Gastrocnemius medialis (tissue), 4 donors: ENCODE measurements at regions not wholly inside any gene's neighbourhood (a gene's known extent, or its start where the extent isn't known, plus 50 kb on each side); places are given as distances from the start of the nearest gene placed in this dataset.

ENCODE experiments used
- ATAC-seq, 2 donors: fragments of 150-250 bp; one replicate each; pipeline ENCODE4 v1.9.1; 2016
- DNase-seq, 2 donors: peaks; one replicate each; pipeline ENCODE4 v3.0.0-alpha.2; 2019
- H3K27ac ChIP-seq, 4 donors: fragments of 200-600 bp; sonication (generic); 1 replicate in 1 of 4; 2 replicates in 3 of 4; pipeline ENCODE4 v1.5.1; 2016 to 2018; ENCODE audit warnings: mild to moderate bottlenecking in 2 of 4, moderate library complexity in 1 of 4
- H3K27me3 ChIP-seq, 3 donors: fragments of 200-600 bp; sonication (generic) in 2 of 3; 1 replicate in 1 of 3; 2 replicates in 2 of 3; pipeline versions ENCODE4 v1.5.1 to v1.6.0; 2016 to 2019; ENCODE audit warnings: mild to moderate bottlenecking in 1 of 3, moderate library complexity in 1 of 3
- H3K36me3 ChIP-seq, 2 donors: fragments of 200-600 bp; sonication (generic) in 1 of 2; one replicate each; pipeline ENCODE4 v1.5.1; 2017 to 2018
- H3K4me1 ChIP-seq, 2 donors: fragments of 200-600 bp; sonication (generic) in 1 of 2; one replicate each; pipeline ENCODE4 v1.5.1; 2016 to 2017; ENCODE audit warnings: mild to moderate bottlenecking in 2 of 2
- H3K4me3 ChIP-seq, 4 donors: fragments of 200-600 bp; sonication (generic) in 3 of 4; 1 replicate in 1 of 4; 2 replicates in 3 of 4; pipeline ENCODE4 v1.5.1; 2016 to 2019; ENCODE audit warnings: mild to moderate bottlenecking in 2 of 4
- H3K9me3 ChIP-seq, 3 donors: fragments of 200-600 bp; sonication (generic) in 2 of 3; 1 replicate in 1 of 3; 2 replicates in 2 of 3; pipeline ENCODE4 v1.5.1; 2016 to 2019
- CTCF ChIP-seq, 5 experiments: fragments of 450-650 bp in 3 of 5; fragments of 200-600 bp in 2 of 5; sonication (generic) in 2 of 5; IDR thresholded peaks in 4 of 5; conservative IDR thresholded peaks in 1 of 5; 1 replicate in 4 of 5; 2 replicates in 1 of 5; pipeline ENCODE4 v1.5.1; 2016 to 2019; ENCODE audit warnings: antibody characterized with exemption in 5 of 5, mild to moderate bottlenecking in 3 of 5, moderate library complexity in 3 of 5
- POLR2A ChIP-seq, 2 donors: fragments of 450-650 bp; IDR thresholded peaks; one replicate each; pipeline ENCODE4 v1.6.1; 2017; ENCODE audit warnings: antibody characterized with exemption in 2 of 2, mild to moderate bottlenecking in 2 of 2, moderate library complexity in 2 of 2
- in situ Hi-C, 4 donors: fragments of 200-750 bp; cut with MboI; loops; one replicate each; pipeline versions ENCODE4 v1.15.0 to v1.8.0; 2017; ENCODE audit warnings: low sequenced_read_pairs in 4 of 4
- intact Hi-C: fragments of 100-400 bp; cut with DNase I; formaldehyde crosslinking; loops from one replicate; pipeline ENCODE4 v1.15.1; 2023; ENCODE audit warnings: low total_unique reads

- TF ChIP-seq POLR2A (IDR thresholded peaks at IDR 0.05), result no peak
- no peak for TF ChIP-seq CTCF (IDR thresholded peaks at IDR 0.05 in 4 of 5, conservative IDR thresholded peaks at IDR 0.05 in 1 of 5)
- Histone ChIP-seq H3K4me1 (no peaks in the 10 kb centered on the region), H3K27ac (no peak overlapping the region), H3K9me3 (no peaks in the 10 kb centered on the region), H3K36me3 (no peaks in the 10 kb centered on the region), H3K27me3 (no peaks in the 10 kb centered on the region), H3K4me3 (no peak overlapping the region)
- ATAC-seq (no peak), DNase-seq (no peak)
- in situ Hi-C loops (no loop called here), intact Hi-C loops (no loop called here)
These were observed 935.6 kb upstream of the FANCL start for GRCh38 chr2:59176737-59177136.

GRCh38 chr2:59174536-59175243, 933.6 kb upstream of the FANCL start:
- H3K36me3 ChIP-seq, result no peaks in the 10 kb centered on the region
- intact Hi-C loops, result no loop called here
- no peaks in the 10 kb centered on the region for H3K9me3 ChIP-seq
- no peak overlapping the region for H3K27ac ChIP-seq
- DNase-seq (no peak), ATAC-seq (no peak)
- TF ChIP-seq CTCF (IDR thresholded peaks at IDR 0.05 in 4 of 5, conservative IDR thresholded peaks at IDR 0.05 in 1 of 5), result no peak
- TF ChIP-seq POLR2A (IDR thresholded peaks at IDR 0.05), result no peak
- no peaks in the 10 kb centered on the region for H3K27me3 ChIP-seq
- no peaks in the 10 kb centered on the region for H3K4me1 ChIP-seq
- no peak overlapping the region for H3K4me3 ChIP-seq
- in situ Hi-C loops, result no loop called here

- in situ Hi-C loops, result no loop called here
- TF ChIP-seq CTCF (IDR thresholded peaks at IDR 0.05 in 4 of 5, conservative IDR thresholded peaks at IDR 0.05 in 1 of 5) (no peak), POLR2A (IDR thresholded peaks at IDR 0.05) (no peak)
- no peak for DNase-seq
- Histone ChIP-seq H3K27me3 (no peaks in the 10 kb centered on the region), H3K9me3 (no peaks in the 10 kb centered on the region), H3K27ac (no peak overlapping the region), H3K4me1 (no peaks in the 10 kb centered on the region), H3K4me3 (no peak overlapping the region), H3K36me3 (no peaks in the 10 kb centered on the region)
- intact Hi-C loops, result no loop called here
- no peak for ATAC-seq
These were observed 932.2 kb upstream of the FANCL start for GRCh38 chr2:59173325-59173724.

- no peaks in the 10 kb centered on the region for H3K9me3 ChIP-seq
- intact Hi-C loops, result no loop called here
- H3K27ac ChIP-seq, result no peak overlapping the region
- DNase-seq, result no peak
- TF ChIP-seq POLR2A (IDR thresholded peaks at IDR 0.05) (no peak), CTCF (IDR thresholded peaks at IDR 0.05 in 4 of 5, conservative IDR thresholded peaks at IDR 0.05 in 1 of 5) (no peak)
- no peaks in the 10 kb centered on the region for H3K27me3 ChIP-seq
- no peak for ATAC-seq
- in situ Hi-C loops, result no loop called here
- H3K36me3 ChIP-seq, result no peaks in the 10 kb centered on the region
- H3K4me3 ChIP-seq, result no peak overlapping the region
- H3K4me1 ChIP-seq, result no peaks in the 10 kb centered on the region
These were observed 929.9 kb upstream of the FANCL start for GRCh38 chr2:59171019-59171418.

- Histone ChIP-seq H3K4me3 (no peak overlapping the region), H3K9me3 (no peaks in the 10 kb centered on the region), H3K27ac (no peak overlapping the region), H3K27me3 (no peaks in the 10 kb centered on the region), H3K4me1 (no peaks in the 10 kb centered on the region), H3K36me3 (no peaks in the 10 kb centered on the region)
- no peak for DNase-seq
- intact Hi-C loops, result no loop called here
- TF ChIP-seq POLR2A (IDR thresholded peaks at IDR 0.05) (no peak), CTCF (IDR thresholded peaks at IDR 0.05 in 4 of 5, conservative IDR thresholded peaks at IDR 0.05 in 1 of 5) (no peak)
- ATAC-seq, result no peak
- in situ Hi-C loops, result no loop called here
These were observed 927.6 kb upstream of the FANCL start for GRCh38 chr2:59168766-59169165.
